Endothelial cell of umbilical vein (primary cell): ENCODE measurements at regions not wholly inside any gene's neighbourhood (a gene's known extent, or its start where the extent isn't known, plus 50 kb on each side); places are given as distances from the start of the nearest gene placed in this dataset.

Source experiments
- CTCF ChIP-seq, 2 donors: IDR thresholded peaks; 1 replicate in 1 of 2; 2 replicates in 1 of 2; pipeline ENCODE4 v1.5.1; 2011; ENCODE audit warnings: low read length in 2 of 2, mild to moderate bottlenecking in 2 of 2, moderate library complexity in 2 of 2, control low read depth in 1 of 2, inconsistent platforms in 1 of 2, low read depth in 1 of 2; ENCODE audit not compliant: insufficient read depth in 1 of 2; ENCODE audit errors: extremely low read depth in 1 of 2
- EZH2 ChIP-seq: IDR thresholded peaks from 2 replicates; pipeline ENCODE4 v1.6.1; 2012; ENCODE audit warnings: borderline replicate concordance, low read depth, mild to moderate bottlenecking, moderate library complexity, low read length, inconsistent platforms; ENCODE audit not compliant: severe bottlenecking
- FOS ChIP-seq: IDR thresholded peaks from 2 replicates; pipeline ENCODE4 v1.6.1; 2011; ENCODE audit warnings: mild to moderate bottlenecking, low read length, moderate library complexity, borderline replicate concordance; ENCODE audit not compliant: insufficient read depth
- GATA2 ChIP-seq: IDR thresholded peaks from 2 replicates; pipeline ENCODE4 v1.7.0; 2011; ENCODE audit warnings: low read depth, mild to moderate bottlenecking, moderate library complexity, mixed read lengths, low read length; ENCODE audit not compliant: insufficient read length, insufficient read depth
- JUN ChIP-seq: IDR thresholded peaks from 2 replicates; pipeline ENCODE4 v1.6.1; 2011; ENCODE audit warnings: borderline replicate concordance, low read depth; ENCODE audit not compliant: insufficient read length, insufficient read depth
- MAX ChIP-seq: IDR thresholded peaks from 2 replicates; pipeline ENCODE4 v1.6.1; 2011; ENCODE audit not compliant: insufficient read depth, insufficient read length
- MYC ChIP-seq: IDR thresholded peaks from one replicate; pipeline ENCODE4 v1.6.1; 2011; ENCODE audit warnings: mild to moderate bottlenecking, low read depth, low read length
- POLR2A ChIP-seq: IDR thresholded peaks from 2 replicates; pipeline ENCODE4 v1.6.1; 2012; ENCODE audit warnings: low read depth, mild to moderate bottlenecking, control low read depth, low read length
- POLR2AphosphoS5 ChIP-seq: IDR thresholded peaks from 2 replicates; pipeline ENCODE4 v1.6.1; 2012; ENCODE audit warnings: low read depth, mild to moderate bottlenecking, control low read depth, low read length, moderate library complexity; ENCODE audit not compliant: insufficient read depth

- no peak for TF ChIP-seq CTCF (IDR thresholded peaks at IDR 0.05; ENCODE audit: extremely low read depth in 1 of 2, insufficient read depth in 1 of 2, low read depth in 1 of 2, low read length in 2 of 2)
- no peak for TF ChIP-seq FOS
- no peak for TF ChIP-seq EZH2
- TF ChIP-seq POLR2A: no peak
- no peak for TF ChIP-seq POLR2AphosphoS5
- TF ChIP-seq MAX: no peak
- no peak for TF ChIP-seq JUN
- no peak for TF ChIP-seq MYC
- no peak for TF ChIP-seq GATA2
These were observed 605.5 kb upstream of the FOXG1 start for GRCh38 chr14:28161040-28161439.
